Suprapubic skin (tissue), 3 donors: ENCODE measurements at regions not wholly inside any gene's neighbourhood (a gene's known extent, or its start where the extent isn't known, plus 50 kb on each side); places are given as distances from the start of the nearest gene placed in this dataset.

Experiments used
- POLR2AphosphoS5 ChIP-seq, 3 donors: sonication (generic); formaldehyde crosslinking; IDR thresholded peaks; one replicate each; pipeline ENCODE4 v1.6.1; 2017; ENCODE audit warnings: antibody characterized with exemption in 3 of 3
- TF ChIP-seq, protein P1 (sequence below), 2 donors: fragments of 200-600 bp in 1 of 2; fragments of 450-650 bp in 1 of 2; sonication (generic) in 1 of 2; IDR thresholded peaks; one replicate each; pipeline ENCODE4 v1.5.1; 2016 to 2019; ENCODE audit warnings: antibody characterized with exemption in 2 of 2, mild to moderate bottlenecking in 1 of 2, moderate library complexity in 1 of 2

DNA sequence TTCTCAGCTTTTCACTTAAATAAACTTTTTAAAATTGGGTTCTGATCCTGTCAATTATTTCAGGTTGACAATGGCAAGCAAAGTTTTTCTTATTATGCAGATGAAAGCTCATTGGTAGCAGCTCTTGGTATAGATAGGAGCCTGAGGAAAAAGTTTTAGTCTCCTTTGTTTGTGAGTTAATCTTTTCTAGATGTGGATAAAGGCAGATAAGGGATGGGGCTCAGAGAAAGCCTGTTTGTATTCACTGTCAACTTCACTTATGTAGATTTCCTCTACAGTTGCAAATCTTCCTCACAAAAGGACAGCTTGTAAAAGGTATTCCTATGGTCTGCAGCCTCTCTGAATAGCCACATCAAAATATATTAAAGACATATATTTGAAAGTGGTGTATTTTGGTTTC lies 224.5 kb upstream of the SPOPL start:
- no peak for TF ChIP-seq POLR2AphosphoS5 (IDR thresholded peaks at IDR 0.05)
- TF ChIP-seq, protein P1, sequence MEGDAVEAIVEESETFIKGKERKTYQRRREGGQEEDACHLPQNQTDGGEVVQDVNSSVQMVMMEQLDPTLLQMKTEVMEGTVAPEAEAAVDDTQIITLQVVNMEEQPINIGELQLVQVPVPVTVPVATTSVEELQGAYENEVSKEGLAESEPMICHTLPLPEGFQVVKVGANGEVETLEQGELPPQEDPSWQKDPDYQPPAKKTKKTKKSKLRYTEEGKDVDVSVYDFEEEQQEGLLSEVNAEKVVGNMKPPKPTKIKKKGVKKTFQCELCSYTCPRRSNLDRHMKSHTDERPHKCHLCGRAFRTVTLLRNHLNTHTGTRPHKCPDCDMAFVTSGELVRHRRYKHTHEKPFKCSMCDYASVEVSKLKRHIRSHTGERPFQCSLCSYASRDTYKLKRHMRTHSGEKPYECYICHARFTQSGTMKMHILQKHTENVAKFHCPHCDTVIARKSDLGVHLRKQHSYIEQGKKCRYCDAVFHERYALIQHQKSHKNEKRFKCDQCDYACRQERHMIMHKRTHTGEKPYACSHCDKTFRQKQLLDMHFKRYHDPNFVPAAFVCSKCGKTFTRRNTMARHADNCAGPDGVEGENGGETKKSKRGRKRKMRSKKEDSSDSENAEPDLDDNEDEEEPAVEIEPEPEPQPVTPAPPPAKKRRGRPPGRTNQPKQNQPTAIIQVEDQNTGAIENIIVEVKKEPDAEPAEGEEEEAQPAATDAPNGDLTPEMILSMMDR (IDR thresholded peaks at IDR 0.05) = no peak
